ENCODE measurements at regions not wholly inside any gene's neighbourhood (a gene's known extent, or its start where the extent isn't known, plus 50 kb on each side); places are given as distances from the start of the nearest gene placed in this dataset.

DNA sequence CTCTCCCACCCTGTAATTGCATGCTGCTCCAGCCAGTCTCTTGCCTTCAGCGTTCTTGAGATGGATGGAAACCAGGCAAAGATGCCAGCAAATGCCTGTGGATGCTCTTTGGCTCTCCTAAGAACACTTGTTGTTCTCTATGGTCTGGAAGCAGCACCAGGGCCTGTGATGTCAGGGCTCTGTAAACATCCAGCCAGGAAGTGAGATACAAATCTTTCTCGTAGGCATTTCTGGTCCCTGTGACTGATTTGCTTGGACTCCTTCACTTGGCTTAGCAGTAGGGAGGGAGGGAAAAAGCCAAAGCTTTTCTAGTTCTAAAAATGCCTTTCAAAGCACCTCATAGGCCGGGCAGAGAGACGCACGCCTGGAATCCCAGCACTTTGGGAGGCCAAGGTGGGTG, 201.3 kb downstream of the REEP3 start:
- Histone ChIP-seq H3K4me3 (no peak overlapping the region), H3K9me3 (no peaks in the 10 kb centered on the region)

DNA sequence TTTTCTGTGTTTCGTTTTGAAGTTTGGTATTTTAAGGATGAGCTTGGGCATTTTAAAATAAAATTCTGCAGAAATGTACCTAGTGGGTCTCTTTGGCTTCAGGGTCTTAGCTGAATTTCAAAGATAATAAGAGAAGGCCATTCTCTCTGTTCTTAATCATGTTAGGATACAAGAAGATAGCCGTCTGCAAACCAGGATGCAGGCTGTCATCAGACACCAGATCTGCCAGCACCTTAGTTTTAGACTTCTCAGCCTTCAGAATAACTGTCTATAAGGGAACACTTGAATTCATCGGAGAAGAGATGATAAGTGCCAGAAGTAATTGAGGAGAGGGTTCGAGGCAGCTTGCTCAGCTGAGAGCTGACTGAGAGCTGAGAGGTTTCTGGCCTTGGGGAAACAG, 202.1 kb downstream of the REEP3 start:
- Histone ChIP-seq H3K4me1 (peaks cover 0 to 13% (median 0%) of the 10 kb centered on the region in 4 donors), H3K36me3 (no peaks in the 10 kb centered on the region), H3K27ac (peak overlapping the region in 1 of 4 donors; percentile 34), H3K4me3 (no peak overlapping the region), H3K27me3 (no peaks in the 10 kb centered on the region), H3K9me3 (no peaks in the 10 kb centered on the region)
- no peak for TF ChIP-seq POLR2A (IDR thresholded peaks at IDR 0.05)
- TF ChIP-seq, protein P1, sequence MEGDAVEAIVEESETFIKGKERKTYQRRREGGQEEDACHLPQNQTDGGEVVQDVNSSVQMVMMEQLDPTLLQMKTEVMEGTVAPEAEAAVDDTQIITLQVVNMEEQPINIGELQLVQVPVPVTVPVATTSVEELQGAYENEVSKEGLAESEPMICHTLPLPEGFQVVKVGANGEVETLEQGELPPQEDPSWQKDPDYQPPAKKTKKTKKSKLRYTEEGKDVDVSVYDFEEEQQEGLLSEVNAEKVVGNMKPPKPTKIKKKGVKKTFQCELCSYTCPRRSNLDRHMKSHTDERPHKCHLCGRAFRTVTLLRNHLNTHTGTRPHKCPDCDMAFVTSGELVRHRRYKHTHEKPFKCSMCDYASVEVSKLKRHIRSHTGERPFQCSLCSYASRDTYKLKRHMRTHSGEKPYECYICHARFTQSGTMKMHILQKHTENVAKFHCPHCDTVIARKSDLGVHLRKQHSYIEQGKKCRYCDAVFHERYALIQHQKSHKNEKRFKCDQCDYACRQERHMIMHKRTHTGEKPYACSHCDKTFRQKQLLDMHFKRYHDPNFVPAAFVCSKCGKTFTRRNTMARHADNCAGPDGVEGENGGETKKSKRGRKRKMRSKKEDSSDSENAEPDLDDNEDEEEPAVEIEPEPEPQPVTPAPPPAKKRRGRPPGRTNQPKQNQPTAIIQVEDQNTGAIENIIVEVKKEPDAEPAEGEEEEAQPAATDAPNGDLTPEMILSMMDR (IDR thresholded peaks at IDR 0.05) = no peak
- no peak for DNase-seq

More for the DNA sequence above, 201.3 kb downstream of the REEP3 start:
- H3K36me3 ChIP-seq = no peaks in the 10 kb centered on the region
- no peaks in the 10 kb centered on the region for H3K27me3 ChIP-seq
- no peak for DNase-seq
- peak overlapping the region in 2 of 4 donors; percentile 34 to 49 for H3K27ac ChIP-seq
- H3K4me1 ChIP-seq = peaks cover 0 to 13% (median 0%) of the 10 kb centered on the region in 4 donors
- TF ChIP-seq, protein P1 (IDR thresholded peaks at IDR 0.05) = no peak
- TF ChIP-seq POLR2A (IDR thresholded peaks at IDR 0.05) = no peak

DNA sequence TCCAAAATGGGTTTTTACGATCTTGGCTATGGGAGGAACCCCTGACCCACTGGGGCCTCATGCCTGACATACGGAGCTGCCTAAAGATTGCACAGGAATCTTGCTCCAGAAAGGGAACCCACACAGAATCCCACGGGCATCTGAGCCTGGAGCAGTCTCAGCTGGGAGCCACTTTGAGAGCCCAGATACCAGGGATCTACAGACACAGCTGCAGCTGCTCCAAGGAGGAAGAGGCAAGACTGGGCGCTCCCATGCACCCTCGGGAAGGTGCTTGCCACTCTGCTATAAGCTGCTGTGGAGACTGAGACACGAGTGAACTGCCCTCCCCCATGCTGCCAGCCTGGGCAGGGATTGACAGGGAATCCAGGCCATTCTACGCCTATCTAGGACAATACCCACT, 202.5 kb downstream of the REEP3 start:
- peaks cover 0 to 13% (median 0%) of the 10 kb centered on the region in 4 donors for H3K4me1 ChIP-seq

DNA sequence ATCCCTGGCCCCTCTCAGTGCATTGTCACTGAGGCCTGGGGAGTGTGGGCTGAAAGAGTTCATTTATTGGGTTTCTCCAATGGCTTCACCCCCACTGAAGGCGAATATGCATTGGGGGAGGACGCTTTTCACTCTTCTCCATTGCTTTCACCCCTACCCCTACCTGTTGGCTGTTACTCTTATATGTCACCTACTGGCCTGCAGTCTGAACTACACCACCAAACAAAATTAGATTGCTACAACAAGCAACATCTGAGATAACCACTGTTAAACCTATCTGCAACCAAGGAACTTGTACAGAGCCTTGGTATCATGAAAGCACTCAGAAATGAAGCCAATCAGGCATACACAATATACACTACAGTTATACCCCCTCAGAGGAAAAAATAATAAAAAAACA, 203.7 kb downstream of the REEP3 start:
- DNase-seq = no peak
- Histone ChIP-seq H3K4me3 (no peak overlapping the region), H3K27ac (no peak overlapping the region), H3K9me3 (no peaks in the 10 kb centered on the region), H3K4me1 (peaks cover 0 to 9% (median 0%) of the 10 kb centered on the region in 4 donors), H3K36me3 (no peaks in the 10 kb centered on the region), H3K27me3 (no peaks in the 10 kb centered on the region)
- TF ChIP-seq, protein P1 (IDR thresholded peaks at IDR 0.05) = peak in 1 of 6 experiments; percentile 11
- TF ChIP-seq POLR2A (IDR thresholded peaks at IDR 0.05) = no peak

More for the DNA sequence above, 202.5 kb downstream of the REEP3 start:
- H3K27ac ChIP-seq = no peak overlapping the region
- no peak for TF ChIP-seq POLR2A (IDR thresholded peaks at IDR 0.05)
- TF ChIP-seq, protein P1 (IDR thresholded peaks at IDR 0.05) = no peak
- H3K4me3 ChIP-seq = no peak overlapping the region
- no peaks in the 10 kb centered on the region for H3K9me3 ChIP-seq
- DNase-seq = no peak
- no peaks in the 10 kb centered on the region for H3K36me3 ChIP-seq
- no peaks in the 10 kb centered on the region for H3K27me3 ChIP-seq

DNA sequence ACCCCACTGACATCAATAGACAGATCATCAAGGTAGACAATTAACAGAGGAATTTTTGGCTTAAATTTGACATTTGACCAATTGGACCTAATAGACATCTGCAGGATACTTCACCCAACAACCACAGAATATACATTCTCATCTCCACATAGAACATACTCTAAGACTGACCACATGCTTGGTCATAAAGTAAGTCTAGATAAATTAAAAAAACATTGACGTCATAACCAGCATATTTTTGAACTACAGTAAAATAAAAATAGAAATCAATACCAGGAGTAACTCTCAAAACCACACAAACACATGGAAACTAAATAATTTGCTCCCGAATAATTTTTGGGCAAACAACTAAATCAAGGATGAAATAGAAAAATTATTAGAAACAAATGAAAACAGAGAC, 205.7 kb downstream of the REEP3 start:
- Histone ChIP-seq H3K27ac (no peak overlapping the region), H3K4me3 (no peak overlapping the region), H3K4me1 (no peaks in the 10 kb centered on the region), H3K36me3 (no peaks in the 10 kb centered on the region), H3K27me3 (no peaks in the 10 kb centered on the region), H3K9me3 (no peaks in the 10 kb centered on the region)
- no peak for DNase-seq
- TF ChIP-seq, protein P1 (IDR thresholded peaks at IDR 0.05) = no peak
- no peak for TF ChIP-seq POLR2A (IDR thresholded peaks at IDR 0.05)

DNA sequence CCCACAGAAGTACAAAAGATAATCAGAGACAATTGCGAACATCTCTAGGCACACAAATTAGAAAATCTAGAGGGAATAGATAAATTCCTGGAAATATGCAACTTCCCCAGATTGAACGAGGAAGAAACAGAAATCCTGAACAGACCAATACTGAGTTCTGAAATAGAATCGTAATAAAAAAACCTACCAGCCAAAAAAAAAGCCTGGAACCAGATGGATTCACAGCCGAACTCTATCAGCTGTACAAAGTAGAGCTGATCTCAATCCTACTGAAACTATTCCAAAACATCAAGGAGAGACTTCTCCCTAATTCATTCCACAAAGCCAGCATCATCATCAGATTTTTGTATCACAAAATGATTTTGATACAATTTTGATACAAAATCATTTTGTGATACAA, 206.4 kb downstream of the REEP3 start:
- DNase-seq = no peak
- no peaks in the 10 kb centered on the region for H3K27me3 ChIP-seq
- no peak overlapping the region for H3K4me3 ChIP-seq
- TF ChIP-seq, protein P1 (IDR thresholded peaks at IDR 0.05) = no peak
- TF ChIP-seq POLR2A (IDR thresholded peaks at IDR 0.05) = no peak
- no peaks in the 10 kb centered on the region for H3K4me1 ChIP-seq
- H3K27ac ChIP-seq = no peak overlapping the region
- H3K9me3 ChIP-seq = no peaks in the 10 kb centered on the region
- no peaks in the 10 kb centered on the region for H3K36me3 ChIP-seq

Data from Peyer's patch (tissue), 4 donors.